OCI-LY1 (cell line): ENCODE measurements at regions not wholly inside any gene's neighbourhood (a gene's known extent, or its start where the extent isn't known, plus 50 kb on each side); places are given as distances from the start of the nearest gene placed in this dataset.

ENCODE experiments used
- H2AFZ ChIP-seq: fragments of 200-600 bp; sonication (generic), shearing (Covaris generic); 2 replicates; pipeline ENCODE4 v1.6.0; 2014; ENCODE audit warnings: antibody characterized with exemption, mild to moderate bottlenecking, low read length
- H3F3A ChIP-seq: fragments of 200-600 bp; sonication (generic), shearing (Covaris generic); 2 replicates; pipeline ENCODE4 v1.6.0; 2014; ENCODE audit warnings: mild to moderate bottlenecking, antibody characterized with exemption, low read length, moderate library complexity; ENCODE audit not compliant: insufficient read depth
- H3K27ac ChIP-seq: fragments of 200-600 bp; sonication (generic); 2 replicates; pipeline ENCODE4 v1.5.1; 2014; ENCODE audit warnings: low read length, mixed run types, mild to moderate bottlenecking, low read depth; ENCODE audit not compliant: poor library complexity, severe bottlenecking
- H3K27me3 ChIP-seq: fragments of 200-600 bp; sonication (generic); 2 replicates; pipeline ENCODE4 v1.6.0; 2014; ENCODE audit warnings: antibody characterized with exemption, mild to moderate bottlenecking, low read length, moderate library complexity; ENCODE audit not compliant: insufficient read depth
- H3K36me3 ChIP-seq: fragments of 200-600 bp; sonication (generic); 2 replicates; pipeline ENCODE4 v1.6.1; 2014; ENCODE audit warnings: mild to moderate bottlenecking, antibody characterized with exemption, low read length, moderate library complexity, mixed read lengths; ENCODE audit not compliant: insufficient read depth
- H3K4me1 ChIP-seq: fragments of 200-600 bp; sonication (generic); 2 replicates; pipeline ENCODE4 v1.5.1; 2014; ENCODE audit warnings: mild to moderate bottlenecking, low read length, moderate library complexity; ENCODE audit not compliant: insufficient read depth, severe bottlenecking
- H3K4me2 ChIP-seq: fragments of 200-600 bp; sonication (generic), shearing (Covaris generic); 2 replicates; pipeline ENCODE4 v1.6.1; 2014; ENCODE audit warnings: low read length
- H3K4me3 ChIP-seq: fragments of 200-600 bp; sonication (generic); 2 replicates; pipeline ENCODE4 v1.5.1; 2014; ENCODE audit warnings: low read length, low read depth, mild to moderate bottlenecking, mixed read lengths; ENCODE audit not compliant: poor library complexity, severe bottlenecking
- H3K79me2 ChIP-seq: fragments of 200-600 bp; shearing (Covaris generic); 2 replicates; pipeline ENCODE4 v1.6.1; 2016; ENCODE audit warnings: mixed run types, low read length, mixed read lengths; ENCODE audit not compliant: insufficient read depth
- H3K9ac ChIP-seq: fragments of 200-600 bp; sonication (generic), shearing (Covaris generic); 2 replicates; pipeline ENCODE4 v1.6.1; 2014; ENCODE audit warnings: mild to moderate bottlenecking, low read length, mixed read lengths
- H3K9me2 ChIP-seq: fragments of 200-600 bp; sonication (generic), shearing (Covaris generic); 2 replicates; pipeline ENCODE4 v1.6.1; 2014; ENCODE audit warnings: low read depth, mild to moderate bottlenecking, low read length, mixed read lengths
- H3K9me3 ChIP-seq: fragments of 200-600 bp; shearing (Covaris generic); 2 replicates; pipeline ENCODE4 v1.6.1; 2014; ENCODE audit warnings: low read length, mixed read lengths
- H4K20me1 ChIP-seq: fragments of 200-600 bp; sonication (generic), shearing (Covaris generic); 2 replicates; pipeline ENCODE4 v1.6.0; 2016; ENCODE audit warnings: mild to moderate bottlenecking, low read length; ENCODE audit not compliant: insufficient read depth
- CTCF ChIP-seq: fragments of 200-600 bp; sonication (generic), shearing (Covaris generic); IDR thresholded peaks from 2 replicates; pipeline ENCODE4 v1.5.1; 2017; ENCODE audit warnings: mild to moderate bottlenecking, antibody characterized with exemption, low read length, moderate library complexity, mixed read lengths
- EZH2 ChIP-seq: fragments of 200-600 bp; sonication (generic), shearing (Covaris generic); IDR thresholded peaks from 2 replicates; pipeline ENCODE4 v1.8.0; 2017; ENCODE audit warnings: borderline replicate concordance, mixed run types, mild to moderate bottlenecking, antibody characterized with exemption, low read length, moderate library complexity, mixed read lengths

- H3K4me1 ChIP-seq = no peaks in the 10 kb centered on the region
- H3K4me3 ChIP-seq = no peak overlapping the region
- H3K79me2 ChIP-seq = no peaks in the 10 kb centered on the region
- no peaks in the 10 kb centered on the region for H3F3A ChIP-seq
- H4K20me1 ChIP-seq = no peaks in the 10 kb centered on the region
- H3K9me2 ChIP-seq = no peaks in the 10 kb centered on the region
- H3K9me3 ChIP-seq = no peaks in the 10 kb centered on the region
- TF ChIP-seq EZH2 (no peak), CTCF (no peak)
- H2AFZ ChIP-seq = no peak overlapping the region
- H3K4me2 ChIP-seq = no peak overlapping the region
- no peak overlapping the region for H3K9ac ChIP-seq
- no peak overlapping the region for H3K27ac ChIP-seq
- H3K27me3 ChIP-seq = no peaks in the 10 kb centered on the region
- H3K36me3 ChIP-seq = no peaks in the 10 kb centered on the region
Observed at GRCh38 chr14:101471723-101472517, 89.4 kb upstream of the DIO3 start.

- Histone ChIP-seq H3K9ac (no peak overlapping the region), H3K4me1 (no peaks in the 10 kb centered on the region), H3K9me3 (no peaks in the 10 kb centered on the region), H2AFZ (no peak overlapping the region), H3K36me3 (no peaks in the 10 kb centered on the region), H4K20me1 (no peaks in the 10 kb centered on the region), H3K4me3 (no peak overlapping the region), H3K9me2 (no peaks in the 10 kb centered on the region), H3K27ac (no peak overlapping the region), H3K4me2 (no peak overlapping the region), H3K27me3 (no peaks in the 10 kb centered on the region), H3K79me2 (no peaks in the 10 kb centered on the region), H3F3A (no peaks in the 10 kb centered on the region)
- no peak for TF ChIP-seq EZH2
- no peak for TF ChIP-seq CTCF
Observed at GRCh38 chr14:101472518-101472849, 88.8 kb upstream of the DIO3 start.

- no peaks in the 10 kb centered on the region for H3F3A ChIP-seq
- no peak overlapping the region for H3K9ac ChIP-seq
- H3K9me3 ChIP-seq = no peaks in the 10 kb centered on the region
- no peak overlapping the region for H3K27ac ChIP-seq
- TF ChIP-seq CTCF (no peak), EZH2 (no peak)
- H3K79me2 ChIP-seq = no peaks in the 10 kb centered on the region
- H3K4me1 ChIP-seq = no peaks in the 10 kb centered on the region
- no peaks in the 10 kb centered on the region for H4K20me1 ChIP-seq
- H3K27me3 ChIP-seq = 0 out of 2 replicates have a peak, but pooled peaks cover 3% of the 10 kb centered on the region
- no peaks in the 10 kb centered on the region for H3K36me3 ChIP-seq
- H3K9me2 ChIP-seq = no peaks in the 10 kb centered on the region
- no peak overlapping the region for H3K4me2 ChIP-seq
- H3K4me3 ChIP-seq = no peak overlapping the region
- H2AFZ ChIP-seq = no peak overlapping the region
Observed at GRCh38 chr14:101473045-101473729, 88.1 kb upstream of the DIO3 start.
